Lung (tissue), 11 donors: ENCODE measurements at regions not wholly inside any gene's neighbourhood (a gene's known extent, or its start where the extent isn't known, plus 50 kb on each side); places are given as distances from the start of the nearest gene placed in this dataset.

Experiments
- ATAC-seq: fragments of 200-7000 bp; cut with Tn5 transposase; one replicate; pipeline ENCODE4 v1.9.1; 2020; ENCODE audit warnings: moderate number of reproducible peaks; ENCODE audit not compliant: insufficient read depth, low FRiP score
- DNase-seq, 3 donors: peaks; one replicate each; pipeline ENCODE4 v3.0.0-alpha.2; 2013 to 2017
- H3K27ac ChIP-seq, 2 donors: one replicate each; pipeline ENCODE4 v1.5.1; 2013; ENCODE audit warnings: mild to moderate bottlenecking in 2 of 2, moderate library complexity in 2 of 2, control low read depth in 1 of 2, inconsistent platforms in 1 of 2, low read depth in 1 of 2, low read length in 1 of 2
- H3K27me3 ChIP-seq, 3 donors: one replicate each; pipeline ENCODE4 v1.5.1; 2013; ENCODE audit warnings: low read length in 2 of 3; ENCODE audit not compliant: control insufficient read depth in 3 of 3, insufficient read depth in 3 of 3
- H3K36me3 ChIP-seq, 4 donors: one replicate each; pipeline ENCODE4 v1.5.1; 2013; ENCODE audit warnings: low read length in 4 of 4, mild to moderate bottlenecking in 1 of 4, moderate library complexity in 1 of 4; ENCODE audit not compliant: control insufficient read depth in 4 of 4, insufficient read depth in 4 of 4
- H3K4me1 ChIP-seq, 5 donors: one replicate each; pipeline ENCODE4 v1.5.1; 2013; ENCODE audit warnings: low read length in 5 of 5, mild to moderate bottlenecking in 2 of 5, moderate library complexity in 1 of 5; ENCODE audit not compliant: control insufficient read depth in 5 of 5, insufficient read depth in 5 of 5
- H3K4me3 ChIP-seq: one replicate; pipeline ENCODE4 v1.5.1; 2013; ENCODE audit warnings: mild to moderate bottlenecking, control low read depth, moderate library complexity
- H3K9ac ChIP-seq, 2 donors: one replicate each; pipeline ENCODE4 v1.5.1; 2013; ENCODE audit warnings: low read length in 2 of 2, control low read depth in 1 of 2; ENCODE audit not compliant: insufficient read depth in 1 of 2
- H3K9me3 ChIP-seq, 4 donors: one replicate each; pipeline ENCODE4 v1.5.1; 2013; ENCODE audit warnings: low read length in 3 of 4, mild to moderate bottlenecking in 1 of 4, moderate library complexity in 1 of 4; ENCODE audit not compliant: control insufficient read depth in 4 of 4, insufficient read depth in 3 of 4
- CTCF ChIP-seq: IDR thresholded peaks from 2 replicates; pipeline ENCODE4 v1.5.1; 2012; ENCODE audit warnings: mild to moderate bottlenecking; ENCODE audit errors: control extremely low read depth, extremely low read depth
- WGBS, 2 donors: extraction: QIAGEN DNeasy Blood & Tissue Kit; methylation state at CpG; one replicate each; pipeline ENCODE4 v1.1.7; 2013; 5-methylcytosine and 5-hydroxymethylcytosine counted together
- donor health status: control.
- donor health status: control.
- donor health status: Bipolar disorder and iron deficiency.
- donor health status: healthy.
- donor health status: DM: yes; HTN: yes; CAD: no.

GRCh38 chr1:181863736-181864135 lies 197.8 kb downstream of the ZNF648 start:
- no peak overlapping the region for H3K4me3 ChIP-seq
- no peaks in the 10 kb centered on the region for H3K36me3 ChIP-seq
- peaks cover 0 to 4% (median 2%) of the 10 kb centered on the region in 4 donors for H3K9me3 ChIP-seq
- H3K9ac ChIP-seq, result no peak overlapping the region
- no peaks in the 10 kb centered on the region for H3K27me3 ChIP-seq
- 83 to 84% methylated on average over 1 of the region's 1 CpG for WGBS, 2 donors
- TF ChIP-seq CTCF, result no peak
- ATAC-seq (no peak), DNase-seq (no peak)
- H3K4me1 ChIP-seq, result no peaks in the 10 kb centered on the region
- no peak overlapping the region for H3K27ac ChIP-seq

GRCh38 chr1:181863006-181863405 lies 198.5 kb downstream of the ZNF648 start:
- Histone ChIP-seq H3K27ac (no peak overlapping the region), H3K9ac (no peak overlapping the region), H3K27me3 (no peaks in the 10 kb centered on the region), H3K36me3 (no peaks in the 10 kb centered on the region), H3K4me1 (no peaks in the 10 kb centered on the region), H3K9me3 (peaks cover 0 to 4% (median under 1%) of the 10 kb centered on the region in 4 donors), H3K4me3 (no peak overlapping the region)
- DNase-seq (no peak), ATAC-seq (no peak)
- TF ChIP-seq CTCF, result no peak
- 74 to 87% methylated on average over 3 of the region's 3 CpGs for WGBS, 2 donors

- H3K27ac ChIP-seq, result no peak overlapping the region
- no peak for TF ChIP-seq CTCF
- no peaks in the 10 kb centered on the region for H3K36me3 ChIP-seq
- H3K27me3 ChIP-seq, result no peaks in the 10 kb centered on the region
- WGBS, 2 donors, result 68 to 81% methylated on average over 4 of the region's 4 CpGs
- H3K9ac ChIP-seq, result no peak overlapping the region
- H3K4me1 ChIP-seq, result no peaks in the 10 kb centered on the region
- peaks cover 0 to 4% (median under 1%) of the 10 kb centered on the region in 4 donors for H3K9me3 ChIP-seq
- ATAC-seq (no peak), DNase-seq (no peak)
- H3K4me3 ChIP-seq, result no peak overlapping the region
These were observed 203.4 kb downstream of the ZNF648 start for GRCh38 chr1:181858135-181858534.
